HG02610 (cell line): ENCODE measurements at regions not wholly inside any gene's neighbourhood (a gene's known extent, or its start where the extent isn't known, plus 50 kb on each side); places are given as distances from the start of the nearest gene placed in this dataset.
"Not testable (repeated sequence)": the region's sequence is repeated elsewhere in the genome, so short reads cannot be mapped to it uniquely, and the experiment has no call there.

Source experiments
- ATAC-seq: cut with Tn5 transposase; IDR thresholded peaks from one replicate; pipeline ENCODE4 v1.9.1; 2021; ENCODE audit warnings: mild to moderate bottlenecking, moderate library complexity; ENCODE audit not compliant: unreplicated experiment

GRCh38 chr16:16930309-16931000, 540.3 kb downstream of the XYLT1 start:
- no peak for ATAC-seq

DNA sequence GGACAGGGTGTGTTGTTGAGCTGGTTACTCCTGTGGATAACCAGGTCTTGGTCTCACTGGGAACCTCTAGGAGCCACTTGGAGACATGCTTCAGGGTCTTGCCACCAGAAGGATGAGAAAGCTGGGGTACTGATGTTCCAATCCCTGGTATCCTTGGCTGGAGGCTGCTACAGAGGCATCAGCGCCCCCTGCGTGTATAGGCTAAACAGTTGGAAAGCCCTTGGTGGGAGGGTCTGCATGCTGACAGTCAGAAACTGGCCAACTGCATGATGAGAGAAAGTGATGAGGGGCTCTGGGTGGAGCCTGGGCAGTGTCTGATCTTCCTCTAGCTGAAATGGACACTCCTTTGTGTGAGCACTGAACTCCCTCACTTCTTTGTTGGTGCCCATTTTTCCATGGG, 536.9 kb downstream of the XYLT1 start:
- no peak for ATAC-seq

GRCh38 chr16:16934660-16935059, 536.1 kb downstream of the XYLT1 start:
- no peak for ATAC-seq

- ATAC-seq: not testable (repeated sequence)
Measured at GRCh38 chr16:16935909-16936308, 534.9 kb downstream of the XYLT1 start.

- no peak for ATAC-seq
Measured at GRCh38 chr16:16937576-16937975, 533.2 kb downstream of the XYLT1 start.

DNA sequence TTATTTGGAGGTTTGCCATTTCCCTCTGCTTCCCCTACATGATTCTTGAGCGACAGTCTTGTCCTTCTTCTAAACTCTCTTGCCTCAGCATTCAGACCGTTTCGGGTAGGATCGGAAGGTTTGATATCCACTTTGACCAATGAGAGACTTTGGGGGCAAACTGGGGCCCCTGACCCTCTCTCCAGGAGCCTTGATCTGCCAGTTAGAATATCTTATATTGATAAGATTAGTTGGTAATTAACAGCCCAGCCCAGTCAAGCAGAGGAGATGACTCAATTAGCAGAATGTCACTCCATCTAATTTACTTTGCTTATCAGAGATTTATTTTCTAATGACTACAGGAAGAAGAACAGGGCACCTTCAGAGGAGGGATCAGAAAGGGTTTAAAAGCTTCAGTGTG, 532.8 kb downstream of the XYLT1 start:
- ATAC-seq: no peak

- no peak for ATAC-seq
Measured at GRCh38 chr16:16938980-16939379, 531.8 kb downstream of the XYLT1 start.

DNA sequence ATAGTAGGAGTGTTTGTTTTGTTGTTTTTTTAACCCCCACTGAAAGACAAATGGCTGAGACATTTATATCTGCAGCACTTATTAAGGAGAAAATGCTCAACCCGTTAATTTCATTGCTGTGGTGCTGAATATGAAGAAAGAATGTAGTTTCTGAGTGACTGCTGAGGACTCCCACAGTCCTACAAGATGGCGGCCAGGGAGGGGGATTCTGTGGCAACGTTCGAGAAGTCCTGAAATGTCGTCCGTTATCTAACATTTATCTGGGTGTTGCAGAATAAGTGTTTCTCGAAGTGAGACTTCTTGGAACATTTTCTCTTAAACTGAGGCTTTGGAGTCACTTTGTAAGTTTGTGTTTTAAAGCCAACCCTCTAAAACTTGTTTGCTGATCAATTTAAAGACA, 530.4 kb downstream of the XYLT1 start:
- no peak for ATAC-seq

DNA sequence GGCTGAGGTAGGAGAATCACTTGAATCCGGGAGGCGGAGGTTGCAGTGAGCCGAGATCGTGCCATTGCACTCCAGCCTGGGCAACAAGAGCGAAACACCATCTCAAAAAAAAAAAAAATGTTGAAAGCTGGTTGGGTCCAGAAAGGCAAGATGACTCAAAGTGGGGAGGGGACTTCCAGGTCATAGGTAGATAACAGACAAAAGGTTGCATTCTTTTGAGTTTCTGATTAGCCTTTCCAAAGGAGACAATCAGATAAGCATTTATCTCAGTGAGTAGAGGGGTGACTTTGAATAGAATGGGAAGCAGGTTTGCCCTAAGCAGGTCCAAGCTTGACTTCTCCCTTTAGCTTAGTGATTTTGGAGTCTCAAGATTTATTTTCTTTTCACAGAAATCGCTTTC, 527.9 kb downstream of the XYLT1 start:
- not testable (repeated sequence) for ATAC-seq

DNA sequence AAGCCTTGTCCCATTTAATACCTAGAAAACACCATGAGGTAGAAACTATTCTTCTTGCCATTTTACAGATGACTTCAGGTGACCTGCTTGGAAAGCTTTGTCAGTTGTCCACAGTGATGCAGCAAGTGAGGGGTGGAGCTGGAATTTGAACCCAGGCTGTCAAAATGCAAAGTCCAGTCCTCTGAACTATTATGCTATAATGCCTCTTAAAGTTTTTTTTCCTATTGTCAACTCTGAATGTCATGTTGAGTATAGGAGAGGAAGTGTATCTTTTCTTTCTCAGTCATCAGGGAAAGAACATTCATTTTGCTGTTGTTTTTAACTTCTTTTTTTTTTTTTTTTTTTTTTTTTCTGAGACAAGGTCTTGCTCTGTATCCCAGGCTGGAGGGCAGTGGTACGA, 525.6 kb downstream of the XYLT1 start:
- no peak for ATAC-seq

- ATAC-seq: no peak
Measured at GRCh38 chr16:16956376-16956775, 514.4 kb downstream of the XYLT1 start.

DNA sequence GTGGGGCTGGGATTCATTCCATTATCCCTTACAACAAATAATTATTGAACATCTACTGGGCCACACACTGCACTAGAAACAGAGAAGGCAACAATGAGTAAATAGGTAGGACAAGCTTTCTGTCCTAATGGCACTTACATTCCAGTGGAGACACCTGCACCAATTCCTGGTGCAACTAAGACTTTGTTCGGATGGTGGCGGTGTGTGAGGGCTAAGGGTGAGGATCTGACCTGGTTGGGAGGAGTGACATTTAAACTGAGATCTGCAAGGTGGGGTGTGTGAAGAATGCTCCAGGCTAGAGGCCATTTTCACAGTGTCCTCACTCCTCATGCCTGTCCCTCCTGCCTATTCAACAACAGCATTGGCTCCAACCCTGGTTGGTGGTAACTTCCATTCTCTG, 510.0 kb downstream of the XYLT1 start:
- ATAC-seq: no peak

DNA sequence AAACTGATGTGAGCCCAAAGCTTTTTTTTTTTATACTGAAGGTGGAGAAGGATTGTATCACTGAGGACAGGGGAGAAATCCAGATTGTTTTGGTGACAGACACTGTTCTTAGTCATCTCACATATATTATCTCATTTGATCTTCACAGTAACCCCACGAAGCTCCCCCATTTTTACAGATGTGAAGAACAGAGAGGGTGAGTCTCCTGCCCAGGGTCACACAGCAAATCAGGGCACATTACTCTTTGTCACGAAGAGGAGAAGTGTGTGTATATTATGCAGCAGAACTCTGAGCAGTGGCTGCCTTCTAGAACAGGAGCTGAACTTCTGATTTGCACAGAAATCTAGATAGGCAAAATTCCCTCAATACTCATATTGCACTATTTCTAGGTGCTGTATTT, 504.3 kb downstream of the XYLT1 start:
- no peak for ATAC-seq

DNA sequence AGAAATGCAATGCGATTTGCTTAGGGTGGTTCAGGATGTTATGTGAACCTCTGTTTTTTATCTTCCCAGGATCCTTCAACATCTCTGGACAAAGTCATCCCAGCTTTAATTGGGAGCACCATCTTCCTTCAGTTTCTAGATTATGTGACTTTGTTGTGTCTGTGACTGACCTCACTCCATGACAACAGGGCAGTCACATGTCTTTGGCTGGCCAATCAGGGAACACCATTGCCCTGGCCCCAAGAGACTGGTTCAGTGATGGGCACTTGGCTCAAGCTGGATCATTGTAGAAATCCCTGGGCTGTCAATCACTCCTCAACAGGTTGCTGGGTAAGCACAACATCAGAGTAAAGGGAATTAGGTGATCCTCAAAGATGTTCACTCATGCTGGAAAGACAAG, 499.7 kb downstream of the XYLT1 start:
- ATAC-seq: no peak

GRCh38 chr16:16972831-16973230, 497.9 kb downstream of the XYLT1 start:
- no peak for ATAC-seq

- ATAC-seq: no peak
Measured at GRCh38 chr16:16973707-16974591, 496.8 kb downstream of the XYLT1 start.

DNA sequence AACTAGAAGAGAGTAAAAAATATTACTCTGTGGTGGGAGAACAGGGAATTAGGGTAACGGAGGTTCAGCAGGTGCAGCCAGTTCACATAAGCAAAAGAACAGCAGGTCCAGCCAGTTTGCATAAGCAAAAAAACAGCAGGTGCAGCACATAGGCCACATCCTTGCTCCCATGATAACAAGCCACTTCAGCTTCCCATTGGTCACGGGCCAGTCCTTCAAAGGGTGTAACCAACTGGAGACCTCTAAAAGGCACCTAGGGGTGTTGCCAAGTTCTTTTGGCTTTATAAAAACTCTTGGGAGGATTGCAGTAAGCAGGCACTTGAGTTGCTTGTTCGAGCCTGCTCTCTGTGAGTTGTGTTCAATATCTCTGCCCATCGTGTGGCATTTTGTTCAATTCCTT, 488.1 kb downstream of the XYLT1 start:
- ATAC-seq: no peak

- ATAC-seq: no peak
Measured at GRCh38 chr16:16983582-16983981, 487.2 kb downstream of the XYLT1 start.

GRCh38 chr16:16984091-16984490, 486.7 kb downstream of the XYLT1 start:
- not testable (repeated sequence) for ATAC-seq

GRCh38 chr16:16985707-16986106, 485.1 kb downstream of the XYLT1 start:
- ATAC-seq: no peak

- ATAC-seq: no peak
Measured at GRCh38 chr16:16988963-16989362, 481.8 kb downstream of the XYLT1 start.

GRCh38 chr16:16989368-16989767, 481.4 kb downstream of the XYLT1 start:
- no peak for ATAC-seq
